H1 (cell line): ENCODE measurements at regions not wholly inside any gene's neighbourhood (a gene's known extent, or its start where the extent isn't known, plus 50 kb on each side); places are given as distances from the start of the nearest gene placed in this dataset.

ENCODE experiments used
- CTCF ChIA-PET: fragments of 300-600 bp; sonication (Branson Sonifier 250); formaldehyde crosslinking; loops from one replicate; lab custom pipeline; 2021; ENCODE audit not compliant: partially characterized antibody; lab: Charles Lee
- POLR2A ChIA-PET: fragments of 300-600 bp; sonication (Branson Sonifier 250); formaldehyde crosslinking; loops from one replicate; lab custom pipeline; 2021; ENCODE audit warnings: inconsistent platforms; ENCODE audit not compliant: partially characterized antibody; lab: Charles Lee
- DNase-seq, 2 experiments: peaks; one replicate each; pipeline versions ENCODE4 v3.0.0 to v3.0.0-alpha.2; 2010 to 2022; ENCODE audit warnings: low spot score in 2 of 2, low read depth in 1 of 2, mixed read lengths in 1 of 2
- FAIRE-seq: peaks from 2 replicates; lab custom pipeline; 2011; peaks lifted over from hg19 to GRCh38; lab: Jason Lieb, UNC
- H2AFZ ChIP-seq: 2 replicates; pipeline ENCODE4 v1.8.1; 2012; ENCODE audit warnings: low read length, inconsistent platforms
- H2AK5ac ChIP-seq: 2 replicates; pipeline ENCODE4 v1.6.1; 2013; ENCODE audit warnings: low read depth, low read length
- H2BK120ac ChIP-seq: replicated peaks from 2 replicates; pipeline ENCODE3; 2013; ENCODE audit warnings: low read depth, low read length, inconsistent platforms
- H2BK12ac ChIP-seq: 2 replicates; pipeline ENCODE4 v1.6.1; 2013; ENCODE audit warnings: low read depth, low read length
- H2BK15ac ChIP-seq: 2 replicates; pipeline ENCODE4 v1.6.1; 2013; ENCODE audit warnings: low read length
- H2BK20ac ChIP-seq: 2 replicates; pipeline ENCODE4 v1.6.1; 2013; ENCODE audit warnings: low read length
- H2BK5ac ChIP-seq: 2 replicates; pipeline ENCODE4 v1.6.1; 2013; ENCODE audit warnings: low read depth, low read length
- H3K14ac ChIP-seq: 2 replicates; pipeline ENCODE4 v1.6.1; 2013; ENCODE audit warnings: inconsistent platforms; ENCODE audit not compliant: insufficient read length
- H3K18ac ChIP-seq: 2 replicates; pipeline ENCODE4 v1.6.1; 2013; ENCODE audit warnings: low read length; ENCODE audit errors: extremely low read depth
- H3K23ac ChIP-seq: 2 replicates; pipeline ENCODE4 v1.6.1; 2013; ENCODE audit warnings: inconsistent platforms; ENCODE audit not compliant: insufficient read length
- H3K23me2 ChIP-seq: 2 replicates; pipeline ENCODE4 v1.6.1; 2013; ENCODE audit warnings: low read depth, low read length
- H3K27ac ChIP-seq: 2 replicates; pipeline ENCODE4 v1.6.1; 2011; ENCODE audit warnings: low read depth, low read length, inconsistent platforms
- H3K27me3 ChIP-seq, 4 experiments: replicated peaks in 1 of 4; 1 replicate in 1 of 4; 2 replicates in 3 of 4; pipeline versions ENCODE4 v1.6.1 to v1.8.1; 2011 to 2013; ENCODE audit warnings: low read length in 3 of 4, mild to moderate bottlenecking in 3 of 4, inconsistent platforms in 2 of 4, mixed read lengths in 2 of 4, moderate library complexity in 1 of 4; ENCODE audit not compliant: control insufficient read depth in 3 of 4, insufficient read depth in 3 of 4; ENCODE audit errors: extremely low read depth in 1 of 4
- H3K36me3 ChIP-seq, 4 experiments: 2 replicates each; pipeline versions ENCODE4 v1.6.1 to v1.8.1; 2011 to 2013; ENCODE audit warnings: mild to moderate bottlenecking in 4 of 4, low read length in 3 of 4, moderate library complexity in 2 of 4, control low read depth in 1 of 4, inconsistent platforms in 1 of 4; ENCODE audit not compliant: insufficient read depth in 4 of 4, control insufficient read depth in 2 of 4
- H3K4ac ChIP-seq: replicated peaks from 2 replicates; pipeline ENCODE3; 2013; ENCODE audit warnings: low read length, low read depth, mixed read lengths, inconsistent platforms; ENCODE audit not compliant: insufficient read length
- H3K4me1 ChIP-seq, 4 experiments: replicated peaks in 1 of 4; 1 replicate in 1 of 4; 2 replicates in 3 of 4; pipeline versions ENCODE4 v1.6.1 to v1.8.1; 2011 to 2013; ENCODE audit warnings: low read length in 3 of 4, inconsistent platforms in 2 of 4, mixed read lengths in 1 of 4; ENCODE audit not compliant: insufficient read depth in 4 of 4, control insufficient read depth in 3 of 4
- H3K4me2 ChIP-seq, 2 experiments: 2 replicates each; pipeline versions ENCODE4 v1.6.1 to v1.8.1; 2011 to 2013; ENCODE audit warnings: low read depth in 2 of 2, low read length in 2 of 2, control low read depth in 1 of 2, inconsistent platforms in 1 of 2, mild to moderate bottlenecking in 1 of 2; ENCODE audit not compliant: insufficient read depth in 1 of 2
- H3K4me3 ChIP-seq, 4 experiments: fragments of 200-600, 300-600 bp in 1 of 4; sonication (generic), shearing (Covaris generic), sonication (Bioruptor Twin) in 1 of 4; 2 replicates each; pipeline versions ENCODE4 v1.5.1 to v1.8.1; 2011 to 2016; ENCODE audit warnings: low read length in 4 of 4, low read depth in 3 of 4, control low read depth in 2 of 4, inconsistent platforms in 2 of 4, mild to moderate bottlenecking in 2 of 4, mixed read lengths in 1 of 4, moderate library complexity in 1 of 4; ENCODE audit not compliant: insufficient read depth in 2 of 4; ENCODE audit errors: extremely low read depth in 1 of 4
- H3K56ac ChIP-seq: replicated peaks from 2 replicates; pipeline ENCODE3; 2013; ENCODE audit warnings: low read depth, mild to moderate bottlenecking, mixed read lengths, low read length, inconsistent platforms; ENCODE audit not compliant: insufficient read length
- H3K79me1 ChIP-seq: 2 replicates; pipeline ENCODE4 v1.6.1; 2013; ENCODE audit warnings: low read depth, low read length, control low read depth
- H3K79me2 ChIP-seq, 2 experiments: 2 replicates each; pipeline versions ENCODE4 v1.6.1 to v1.8.1; 2012 to 2013; ENCODE audit warnings: low read length in 2 of 2, mild to moderate bottlenecking in 2 of 2, inconsistent platforms in 1 of 2; ENCODE audit not compliant: insufficient read depth in 2 of 2, control insufficient read depth in 1 of 2
- H3K9ac ChIP-seq, 4 experiments: replicated peaks in 1 of 4; 1 replicate in 1 of 4; 2 replicates in 3 of 4; pipeline versions ENCODE4 v1.6.1 to v1.8.1; 2011 to 2013; ENCODE audit warnings: low read depth in 3 of 4, low read length in 3 of 4, control low read depth in 2 of 4, mild to moderate bottlenecking in 2 of 4, moderate library complexity in 2 of 4, inconsistent platforms in 1 of 4; ENCODE audit errors: extremely low read depth in 1 of 4
- H3K9me3 ChIP-seq, 2 experiments: 2 replicates each; pipeline versions ENCODE4 v1.6.1 to v1.8.1; 2012 to 2013; ENCODE audit warnings: mild to moderate bottlenecking in 2 of 2, moderate library complexity in 2 of 2, control low read depth in 1 of 2, inconsistent platforms in 1 of 2, low read depth in 1 of 2, low read length in 1 of 2, mixed read lengths in 1 of 2; ENCODE audit not compliant: insufficient read depth in 2 of 2
- H4K20me1 ChIP-seq, 2 experiments: replicated peaks in 1 of 2; 2 replicates each; pipeline versions ENCODE3 to v1.8.1; 2011 to 2013; ENCODE audit warnings: inconsistent platforms in 2 of 2, low read length in 2 of 2, mild to moderate bottlenecking in 1 of 2; ENCODE audit not compliant: insufficient read depth in 2 of 2, control insufficient read depth in 1 of 2
- H4K5ac ChIP-seq: 2 replicates; pipeline ENCODE4 v1.6.1; 2013; ENCODE audit warnings: low read length, low read depth, mixed read lengths, inconsistent platforms; ENCODE audit not compliant: insufficient read length
- H4K8ac ChIP-seq: 2 replicates; pipeline ENCODE4 v1.8.0; 2013; ENCODE audit warnings: mild to moderate bottlenecking, moderate library complexity, low read length, inconsistent platforms; ENCODE audit not compliant: insufficient read depth; ENCODE audit errors: extremely low read depth
- H4K91ac ChIP-seq: replicated peaks from 2 replicates; pipeline ENCODE3; 2013; ENCODE audit warnings: low read length, mixed read lengths, inconsistent platforms; ENCODE audit not compliant: insufficient read length
- EGR1 ChIP-seq: IDR thresholded peaks from 2 replicates; pipeline ENCODE4 v1.6.1; 2011; ENCODE audit warnings: low read depth, low read length, borderline replicate concordance
- POLR2AphosphoS5 ChIP-seq: IDR thresholded peaks from 2 replicates; pipeline ENCODE4 v1.6.1; 2011; ENCODE audit warnings: low read depth, low read length
- RXRA ChIP-seq: IDR thresholded peaks from 2 replicates; pipeline ENCODE4 v1.6.1; 2011; ENCODE audit warnings: low read depth, mild to moderate bottlenecking, low read length, moderate library complexity; ENCODE audit not compliant: insufficient read depth

DNA sequence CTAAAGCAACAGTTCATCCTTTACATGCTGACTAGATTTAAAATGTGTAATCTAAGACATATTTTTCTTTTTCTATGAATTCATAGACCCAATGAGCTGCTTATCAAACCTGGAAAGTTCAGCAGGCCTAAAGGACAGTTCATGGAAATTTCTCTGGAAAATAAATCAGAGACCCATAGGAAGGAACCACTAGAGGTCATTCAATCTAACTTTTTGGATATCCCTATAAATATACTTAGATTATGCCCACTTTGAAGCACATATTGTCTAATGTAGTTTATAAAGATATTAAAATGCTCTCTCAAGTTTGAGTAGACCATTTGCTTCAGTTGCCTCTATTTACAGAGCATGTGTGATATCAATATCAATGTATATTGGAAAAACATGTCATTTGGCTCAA lies 473.0 kb downstream of the FAT4 start (continued):
- TF ChIP-seq RXRA = no peak

DNA sequence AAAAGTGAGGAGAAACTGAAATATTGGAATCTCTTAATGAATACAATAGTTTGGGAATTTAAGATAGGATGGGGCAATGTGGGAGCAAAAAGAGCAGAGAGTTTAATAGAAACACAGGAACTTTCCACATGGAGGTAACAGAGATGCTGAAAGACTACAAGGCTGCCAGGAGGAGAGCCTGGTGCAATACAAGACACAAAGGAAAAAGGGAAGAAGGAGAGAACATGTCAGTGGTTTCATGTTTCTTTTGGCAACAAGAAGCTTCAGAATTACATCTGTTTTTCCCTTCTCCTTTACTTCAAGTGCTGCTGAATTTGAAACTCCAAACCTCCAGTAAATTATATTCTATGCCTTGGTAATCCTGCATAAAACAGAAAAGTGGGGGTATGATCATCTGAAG lies 474.3 kb downstream of the FAT4 start:
- Histone ChIP-seq H2BK12ac (no peak overlapping the region), H3K9me3 (no peaks in the 10 kb centered on the region), H4K5ac (no peak overlapping the region), H4K20me1 (no peaks in the 10 kb centered on the region), H3K4ac (no peak overlapping the region), H4K8ac (no peak overlapping the region), H2BK5ac (no peak overlapping the region), H2BK15ac (no peak overlapping the region), H3K27me3 (no peaks in the 10 kb centered on the region), H3K23ac (no peak overlapping the region), H3K79me1 (no peaks in the 10 kb centered on the region), H3K4me2 (no peak overlapping the region), H3K4me1 (no peaks in the 10 kb centered on the region; a peak in 1 of 7 replicates), H3K79me2 (no peaks in the 10 kb centered on the region), H3K36me3 (no peaks in the 10 kb centered on the region), H3K56ac (no peak overlapping the region), H4K91ac (no peak overlapping the region), H3K9ac (no peak overlapping the region), H3K23me2 (no peaks in the 10 kb centered on the region), H2AFZ (peak overlapping the region; percentile 93), H3K4me3 (no peak overlapping the region), H3K27ac (no peak overlapping the region), H2AK5ac (no peak overlapping the region), H2BK20ac (no peak overlapping the region), H3K18ac (no peak overlapping the region), H3K14ac (no peak overlapping the region), H2BK120ac (no peak overlapping the region)
- CTCF ChIA-PET = interaction anchor here (0.6 kb wide), 1 partner anchor 267 kb away, joined by 3 read pairs; no protein-coding TSS in a partner anchor
- POLR2A ChIA-PET = no interaction called here
- DNase-seq = no peak
- FAIRE-seq = peak; percentile 7
- TF ChIP-seq POLR2AphosphoS5 = no peak
- no peak for TF ChIP-seq EGR1
